GM10248 (cell line): ENCODE measurements at regions not wholly inside any gene's neighbourhood (a gene's known extent, or its start where the extent isn't known, plus 50 kb on each side); places are given as distances from the start of the nearest gene placed in this dataset.

ENCODE experiments used
- CTCF ChIA-PET: fragments of 300-600 bp; sonication (Branson Sonifier 250); formaldehyde crosslinking; extraction: SDS; loops from one replicate; lab custom pipeline; 2021; ENCODE audit warnings: antibody characterized with exemption; lab: Yijun Ruan, JAX
- POLR2A ChIA-PET: fragments of 350-650 bp; sonication (Branson Sonifier 250); formaldehyde crosslinking; extraction: SDS; loops from one replicate; lab custom pipeline; 2020; ENCODE audit warnings: antibody characterized with exemption; lab: Yijun Ruan, JAX
- DNase-seq: peaks from one replicate; pipeline ENCODE4 v3.0.0; 2012; ENCODE audit errors: extremely low spot score
- CTCF ChIP-seq: IDR thresholded peaks from 2 replicates; pipeline ENCODE4 v1.5.1; 2012; ENCODE audit warnings: mild to moderate bottlenecking, low read depth; ENCODE audit errors: extremely low read depth, missing control alignments, control extremely low read depth

DNA sequence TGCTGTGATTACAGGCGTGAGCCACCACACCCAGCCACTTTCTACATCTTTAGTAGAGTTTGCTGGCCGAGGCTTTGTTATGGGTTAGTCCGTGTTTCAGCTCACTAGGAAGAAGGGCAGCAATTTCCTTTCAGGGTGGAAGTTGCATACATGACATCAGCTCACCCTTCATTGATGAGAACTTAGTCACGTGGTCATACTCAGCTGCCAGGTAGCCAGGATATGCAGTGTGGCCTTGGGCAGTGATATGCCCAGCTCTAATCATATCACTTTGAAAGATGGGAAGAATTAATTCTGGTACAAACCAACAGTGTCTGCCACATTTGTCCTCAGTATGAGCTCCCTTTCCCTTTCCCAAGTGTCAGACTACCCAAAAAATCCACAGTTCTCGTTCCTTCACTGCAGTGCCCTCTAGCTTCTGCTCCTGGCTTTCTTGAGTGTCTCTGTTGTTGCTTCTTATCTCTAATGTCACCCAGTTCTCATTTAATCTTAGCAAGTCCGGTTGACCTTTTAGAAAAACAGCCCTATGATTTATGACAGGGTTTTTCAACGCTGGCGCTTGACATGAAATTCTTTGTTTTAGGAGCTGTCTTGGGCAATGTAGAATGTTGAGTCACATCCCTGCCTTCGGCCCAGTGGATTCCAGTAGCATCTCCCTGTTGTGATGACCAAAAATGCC is 108.7 kb upstream of the ITGB1 start:
- ChIA-PET POLR2A (no interaction called here), CTCF (interaction anchor here (1.0 to 1.5 kb wide), 3 partner anchors 8 to 17 kb away, joined by 3 to 4 read pairs (median 3); no protein-coding TSS in a partner anchor)
- no peak for DNase-seq
- no peak for TF ChIP-seq CTCF

- CTCF ChIA-PET = no interaction called here
- POLR2A ChIA-PET = no interaction called here
- TF ChIP-seq CTCF = no peak
- no peak for DNase-seq
Observed at GRCh38 chr10:33065111-33065510, 107.1 kb upstream of the ITGB1 start.

DNA sequence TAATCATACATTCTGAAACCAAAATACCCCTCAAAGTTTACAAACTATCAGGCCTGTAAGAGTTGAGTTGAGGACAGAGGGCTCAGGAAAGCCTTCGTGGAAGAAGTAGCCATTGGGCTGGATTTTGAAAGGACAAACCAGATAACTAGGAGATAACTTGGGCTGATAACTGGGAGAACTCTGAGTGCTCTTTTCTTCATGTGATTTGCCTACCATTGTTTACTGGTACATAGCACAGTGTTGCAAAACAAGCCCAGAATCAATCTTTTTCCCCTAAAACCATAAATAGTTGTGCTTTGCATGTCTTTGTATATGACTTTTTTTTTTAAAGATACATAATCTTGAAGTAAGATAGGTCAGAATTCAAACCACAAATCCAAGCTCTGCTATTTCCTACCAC is 106.7 kb upstream of the ITGB1 start:
- CTCF ChIA-PET = no interaction called here
- POLR2A ChIA-PET = no interaction called here
- no peak for DNase-seq
- no peak for TF ChIP-seq CTCF

DNA sequence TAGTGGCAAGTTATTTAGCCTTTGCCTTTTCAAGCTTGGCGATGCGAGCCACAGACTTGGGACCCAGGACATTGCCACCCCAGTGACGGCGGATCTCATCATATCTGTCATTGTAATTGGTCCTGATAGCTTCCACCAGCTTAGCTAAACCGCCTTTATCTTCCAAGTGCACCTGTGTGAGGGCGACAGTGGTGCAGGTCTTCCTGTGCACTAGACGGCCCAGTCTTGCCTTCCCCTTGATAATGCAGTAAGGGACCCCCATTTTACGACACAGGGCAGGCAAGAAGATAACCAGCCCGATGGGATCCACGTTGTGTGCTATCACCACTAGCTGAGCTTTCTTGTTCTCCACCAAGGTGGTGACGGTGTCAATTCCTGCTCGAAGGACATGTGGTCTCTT is 99.6 kb upstream of the ITGB1 start:
- ChIA-PET POLR2A (no interaction called here), CTCF (no interaction called here)
- no peak for DNase-seq
- no peak for TF ChIP-seq CTCF

GRCh38 chr10:33056828-33057596 is 99.0 kb upstream of the ITGB1 start:
- POLR2A ChIA-PET = no interaction called here
- no peak for DNase-seq
- CTCF ChIA-PET = interaction anchor here (0.9 kb wide), 1 partner anchor 10 kb away, joined by 3 read pairs; no protein-coding TSS in a partner anchor
- no peak for TF ChIP-seq CTCF

GRCh38 chr10:33055625-33056024 is 97.6 kb upstream of the ITGB1 start:
- ChIA-PET CTCF (no interaction called here), POLR2A (no interaction called here)
- DNase-seq = no peak
- TF ChIP-seq CTCF = no peak
